Stomach (tissue), 4 donors: ENCODE measurements at regions not wholly inside any gene's neighbourhood (a gene's known extent, or its start where the extent isn't known, plus 50 kb on each side); places are given as distances from the start of the nearest gene placed in this dataset.

ENCODE experiments used
- CTCF ChIP-seq, 7 experiments: fragments of 450-650 bp in 4 of 7; fragments of 200-600 bp in 3 of 7; sonication (generic) in 3 of 7; IDR thresholded peaks; one replicate each; pipeline ENCODE4 v1.5.1; 2016 to 2019; ENCODE audit warnings: antibody characterized with exemption in 7 of 7, control low read depth in 2 of 7, mild to moderate bottlenecking in 1 of 7
- EP300 ChIP-seq: sonication (generic); formaldehyde crosslinking; IDR thresholded peaks from one replicate; pipeline ENCODE4 v1.6.1; 2017; ENCODE audit warnings: antibody characterized with exemption
- POLR2AphosphoS5 ChIP-seq, 3 donors: sonication (generic); formaldehyde crosslinking; IDR thresholded peaks; one replicate each; pipeline ENCODE4 v1.6.1; 2016; ENCODE audit warnings: antibody characterized with exemption in 3 of 3

GRCh38 chr6:167759912-167760311 lies 66.8 kb upstream of the AFDN start:
- TF ChIP-seq CTCF (IDR thresholded peaks at IDR 0.05): no peak
- no peak for TF ChIP-seq POLR2AphosphoS5 (IDR thresholded peaks at IDR 0.05)
- no peak for TF ChIP-seq EP300
